GM19438 (cell line): ENCODE measurements at regions not wholly inside any gene's neighbourhood (a gene's known extent, or its start where the extent isn't known, plus 50 kb on each side); places are given as distances from the start of the nearest gene placed in this dataset.
A peak's percentile ranks its signal among the peaks of the same experiment; 100 is the strongest.
"Not testable (repeated sequence)": the region's sequence is repeated elsewhere in the genome, so short reads cannot be mapped to it uniquely, and the experiment has no call there.

Experiments
- ATAC-seq: cut with Tn5 transposase; IDR thresholded peaks from one replicate; pipeline ENCODE4 v1.9.1; 2021; ENCODE audit warnings: low read depth; ENCODE audit not compliant: unreplicated experiment

DNA sequence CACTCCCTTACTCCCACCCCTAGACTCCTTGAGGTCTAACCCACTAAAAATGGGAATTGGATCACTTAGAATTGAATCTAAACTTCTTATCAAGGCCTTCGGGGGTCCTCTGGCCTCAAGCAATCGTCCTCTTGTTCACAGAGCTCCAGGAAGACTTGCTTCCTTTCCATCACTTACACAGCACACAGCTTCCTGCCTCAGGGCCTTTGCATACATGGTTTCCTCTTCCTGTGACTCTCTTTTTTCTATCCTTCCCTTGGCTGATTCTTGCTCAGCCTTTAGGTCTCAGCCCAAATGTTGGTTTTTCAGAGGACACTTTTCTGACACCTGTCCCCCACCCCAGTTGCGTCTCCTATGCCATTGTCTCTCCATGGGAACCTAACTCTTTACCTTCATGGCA is 50.0 kb upstream of the ALDH1B1 start:
- no peak for ATAC-seq

- ATAC-seq, result no peak
Measured at GRCh38 chr9:38342096-38342495, 50.4 kb upstream of the ALDH1B1 start.

GRCh38 chr9:38339496-38339895 is 53.0 kb upstream of the ALDH1B1 start:
- ATAC-seq, result no peak

- ATAC-seq, result no peak
Measured at GRCh38 chr9:38339087-38339486, 53.4 kb upstream of the ALDH1B1 start.

GRCh38 chr9:38338342-38339018 is 54.0 kb upstream of the ALDH1B1 start:
- ATAC-seq, result no peak

DNA sequence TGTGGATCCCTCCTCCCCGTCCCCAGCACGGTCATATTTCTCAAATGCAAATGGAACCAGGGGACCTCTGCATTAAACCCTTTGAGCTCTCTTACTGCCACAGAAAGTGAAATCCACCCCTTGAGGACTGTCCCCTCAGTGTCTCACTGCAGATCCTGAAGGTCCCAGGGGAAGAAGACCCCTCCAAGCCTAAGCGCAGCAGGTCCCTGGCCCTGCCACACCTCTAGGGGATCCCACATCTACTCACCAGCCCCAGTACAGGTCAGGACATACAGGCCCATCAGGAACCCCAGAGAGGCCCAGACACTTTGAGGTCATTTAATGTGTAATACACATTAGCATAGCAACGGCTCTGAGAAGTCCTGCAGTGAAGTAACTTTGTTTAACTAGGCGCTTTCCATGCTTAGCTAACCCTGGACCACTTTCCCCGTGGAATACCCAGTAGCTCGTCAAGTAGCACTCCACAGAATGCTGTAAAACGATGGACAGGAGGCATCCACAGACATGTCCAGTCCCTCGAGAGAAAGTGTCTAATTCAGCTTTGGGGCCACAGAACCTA is 54.7 kb upstream of the ALDH1B1 start:
- no peak for ATAC-seq

- ATAC-seq, result no peak
Measured at GRCh38 chr9:38337181-38337580, 55.3 kb upstream of the ALDH1B1 start.

DNA sequence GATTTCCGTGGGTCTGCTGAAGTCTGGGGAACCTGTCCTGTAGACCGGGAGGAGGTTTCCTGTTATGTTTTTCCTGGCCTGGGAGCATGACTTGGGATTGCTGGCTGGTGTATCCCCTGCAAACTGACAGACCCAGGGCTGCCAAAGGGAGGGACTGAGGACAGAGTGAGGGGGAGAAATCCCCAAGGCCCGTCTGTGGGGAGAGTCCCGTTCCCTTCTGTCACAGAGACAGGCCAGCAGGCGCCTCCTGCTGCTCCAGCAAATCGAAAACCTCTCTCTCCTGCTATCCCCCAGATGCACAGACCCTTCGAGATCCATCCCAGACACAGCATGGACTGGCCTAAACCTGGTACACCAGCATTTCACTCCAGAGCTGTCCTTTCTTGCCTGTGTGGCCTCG is 56.2 kb upstream of the ALDH1B1 start:
- no peak for ATAC-seq

- ATAC-seq, result no peak
Measured at GRCh38 chr9:38335686-38336085, 56.8 kb upstream of the ALDH1B1 start.

DNA sequence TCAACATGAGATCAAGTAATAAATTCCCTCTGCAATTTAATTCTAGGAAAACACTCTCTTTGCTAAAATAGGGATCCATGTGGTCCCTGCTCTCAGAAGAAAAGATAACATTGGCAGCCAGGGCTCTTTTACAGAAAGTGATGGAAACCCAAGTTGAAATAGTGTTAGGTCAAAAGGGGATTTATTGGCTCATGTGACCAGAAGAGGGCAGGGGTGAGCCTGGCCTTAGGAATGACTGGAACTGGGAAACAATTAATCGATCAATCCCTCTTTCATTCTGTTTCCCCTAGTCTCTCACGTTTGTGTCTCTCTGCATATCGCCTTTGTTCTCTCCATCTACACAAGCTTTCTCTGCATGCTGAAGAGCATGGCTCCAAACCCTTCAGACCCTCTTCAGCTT is 58.3 kb upstream of the ALDH1B1 start:
- ATAC-seq, result no peak

DNA sequence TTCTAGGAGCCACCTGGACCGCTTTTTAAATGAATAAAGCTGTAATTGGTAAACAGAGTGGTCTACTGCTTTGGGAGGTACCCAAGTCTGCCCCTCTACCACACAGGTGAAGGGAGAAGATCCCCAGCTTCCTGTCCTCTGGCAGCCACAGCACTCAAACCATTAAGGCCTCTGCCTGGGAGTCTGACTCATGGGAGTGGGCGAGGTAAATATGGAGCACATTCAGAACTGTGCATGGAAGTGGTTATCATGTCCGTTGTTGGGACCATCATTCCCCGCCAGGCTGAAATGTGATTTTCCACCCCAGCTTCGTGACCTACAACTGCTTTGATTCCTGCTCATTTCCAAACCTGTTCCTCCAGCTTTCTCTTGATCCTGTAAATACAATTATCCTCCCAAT is 59.5 kb upstream of the ALDH1B1 start:
- no peak for ATAC-seq

DNA sequence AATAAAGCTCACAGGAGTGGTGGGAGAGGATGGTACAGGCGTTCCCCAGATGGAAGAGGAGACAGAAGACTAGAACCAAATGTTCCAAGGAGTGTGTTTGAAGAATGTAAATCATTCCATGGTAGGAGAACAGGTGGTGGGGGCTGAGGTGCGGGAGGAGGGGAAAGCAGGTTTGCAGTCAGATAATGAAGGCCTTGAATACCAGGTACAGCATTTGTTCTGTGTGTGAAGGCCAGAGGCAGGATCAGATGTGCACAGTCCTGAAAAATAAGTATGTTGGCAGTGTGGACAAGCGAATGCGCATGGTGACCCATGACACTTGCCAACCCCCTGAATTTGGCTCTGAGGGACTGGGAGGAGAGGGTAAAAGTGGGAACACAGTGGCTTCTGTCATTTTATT is 59.9 kb upstream of the ALDH1B1 start:
- ATAC-seq, result no peak

GRCh38 chr9:38331141-38331540 is 61.4 kb upstream of the ALDH1B1 start:
- ATAC-seq, result no peak

- ATAC-seq, result no peak
Measured at GRCh38 chr9:38329968-38330367, 62.5 kb upstream of the ALDH1B1 start.

- ATAC-seq, result no peak
Measured at GRCh38 chr9:38328765-38329164, 63.7 kb upstream of the ALDH1B1 start.

DNA sequence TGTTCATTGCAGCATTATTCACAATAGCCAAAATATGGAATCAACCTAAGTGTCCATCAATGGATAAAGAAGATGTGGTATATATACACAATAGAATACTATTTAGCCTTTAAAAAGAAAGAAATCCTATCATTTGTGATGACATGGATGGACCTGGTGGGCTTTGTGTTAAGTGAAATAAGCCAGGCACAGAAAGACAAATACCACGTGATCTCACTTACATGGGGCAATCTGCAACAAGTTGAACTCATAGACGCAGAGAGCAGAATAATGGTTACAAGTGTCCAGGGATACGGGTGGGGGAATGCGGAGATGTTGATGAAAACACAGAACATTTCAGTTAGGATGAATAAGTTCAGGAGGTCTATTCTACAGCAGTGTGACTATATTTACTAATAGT is 66.4 kb upstream of the ALDH1B1 start:
- ATAC-seq, result no peak

DNA sequence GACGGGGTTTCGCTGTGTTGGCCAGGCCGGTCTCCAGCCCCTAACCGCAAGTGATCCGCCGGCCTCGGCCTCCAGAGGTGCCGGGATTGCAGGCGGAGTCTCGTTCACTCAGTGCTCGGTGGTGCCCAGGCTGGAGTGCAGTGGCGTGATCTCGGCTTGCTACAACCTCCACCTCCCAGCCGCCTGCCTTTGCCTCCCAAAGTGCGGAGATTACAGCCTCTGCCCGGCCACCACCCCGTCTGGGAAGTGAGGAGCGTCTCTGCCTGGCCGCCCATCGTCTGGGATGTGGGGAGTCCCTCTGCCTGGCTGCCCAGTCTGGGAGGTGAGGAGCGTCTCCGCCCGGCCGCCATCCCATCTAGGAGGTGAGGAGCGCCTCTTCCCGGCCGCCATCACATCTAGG is 68.3 kb upstream of the ALDH1B1 start:
- not testable (repeated sequence) for ATAC-seq

GRCh38 chr9:38322937-38323336 is 69.6 kb upstream of the ALDH1B1 start:
- no peak for ATAC-seq

DNA sequence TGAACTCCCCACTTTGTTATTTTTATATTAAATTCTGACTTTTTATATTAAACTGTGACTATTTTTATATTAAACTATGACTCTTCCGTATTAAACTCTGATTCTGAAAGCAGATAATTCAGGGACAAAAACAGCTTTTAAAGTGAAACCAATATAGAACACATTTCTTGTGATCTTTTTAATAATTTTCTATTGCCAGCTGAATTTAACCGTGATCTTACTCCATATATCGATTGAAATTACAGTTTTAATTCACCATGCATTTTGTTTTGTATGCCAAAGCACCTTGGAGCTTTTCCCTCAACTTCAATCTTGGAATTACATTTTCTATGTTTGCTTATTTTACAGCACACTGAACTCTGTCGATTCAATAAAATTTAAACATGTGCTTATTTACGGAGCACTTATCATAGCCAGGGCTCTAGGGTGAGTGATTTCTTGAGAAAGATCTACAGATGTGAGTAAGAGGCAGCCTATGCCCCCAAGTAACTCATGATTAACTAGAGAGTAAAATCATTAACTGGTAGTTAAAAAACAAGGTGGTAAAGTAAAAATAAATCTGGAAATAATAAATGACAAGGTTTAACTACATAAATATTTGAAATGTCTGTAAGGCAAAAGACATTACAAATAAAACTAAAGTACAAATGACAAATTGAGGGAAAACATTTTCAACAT is 72.9 kb upstream of the ALDH1B1 start:
- ATAC-seq, result no peak

GRCh38 chr9:38318759-38319495 is 73.6 kb upstream of the ALDH1B1 start:
- peak; percentile 90 for ATAC-seq

DNA sequence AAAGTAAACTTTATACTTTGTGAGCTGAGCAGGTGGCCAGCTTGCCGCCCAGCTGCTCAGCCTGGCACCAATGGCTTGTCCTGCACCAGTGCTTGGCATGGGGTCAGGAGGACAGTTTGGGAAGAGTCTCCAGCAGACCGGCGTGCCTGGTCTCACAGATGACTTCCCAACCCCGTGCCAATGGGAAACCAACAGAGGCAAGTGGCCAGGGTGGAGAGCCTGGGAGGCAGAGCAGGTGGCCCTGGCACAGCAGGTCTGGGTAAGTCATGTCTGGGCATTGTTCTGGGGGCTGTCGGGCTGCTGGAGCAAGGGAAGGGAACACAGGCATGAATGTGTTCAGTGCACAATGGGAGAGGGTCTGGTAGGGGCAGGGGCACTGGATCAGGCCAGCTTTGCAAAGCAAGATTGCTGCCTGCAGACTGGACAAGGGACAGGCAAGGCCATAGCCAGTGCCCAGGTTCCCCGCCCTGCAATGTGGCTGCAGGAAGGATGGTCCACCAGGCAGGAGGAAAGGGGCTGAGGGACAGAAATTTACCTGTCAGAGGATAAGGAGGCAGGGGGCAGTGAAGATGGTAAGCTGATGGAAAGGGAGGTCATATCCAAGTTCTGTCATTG is 76.2 kb upstream of the ALDH1B1 start:
- no peak for ATAC-seq
